Chondrocyte (in vitro differentiated cells): ENCODE measurements at regions not wholly inside any gene's neighbourhood (a gene's known extent, or its start where the extent isn't known, plus 50 kb on each side); places are given as distances from the start of the nearest gene placed in this dataset.
A peak's percentile ranks its signal among the peaks of the same experiment; 100 is the strongest.

Experiments
- DNase-seq: peaks from one replicate; pipeline ENCODE4 v3.0.0; 2021; ENCODE audit warnings: mixed read lengths, low spot score
- H3K27ac Mint-ChIP-seq: one replicate; pipeline ENCODE4 v1.8.0; 2021; ENCODE audit warnings: mild to moderate bottlenecking, moderate library complexity, mixed read lengths; ENCODE audit not compliant: unreplicated experiment
- H3K27me3 Mint-ChIP-seq: 2 replicates; pipeline ENCODE4 v1.8.0; 2021; ENCODE audit warnings: low read depth, mixed read lengths
- H3K36me3 Mint-ChIP-seq: 2 replicates; pipeline ENCODE4 v1.8.0; 2021; ENCODE audit warnings: low read depth, mixed read lengths
- H3K4me1 Mint-ChIP-seq: 2 replicates; pipeline ENCODE4 v1.8.0; 2021; ENCODE audit warnings: low read depth, mild to moderate bottlenecking, mixed read lengths
- H3K4me3 Mint-ChIP-seq: one replicate; pipeline ENCODE4 v1.8.0; 2021; ENCODE audit warnings: mild to moderate bottlenecking, moderate library complexity, mixed read lengths; ENCODE audit not compliant: unreplicated experiment
- H3K9me3 Mint-ChIP-seq: 2 replicates; pipeline ENCODE4 v1.8.0; 2021; ENCODE audit warnings: low read depth, mixed read lengths
- CTCF ChIP-seq: fragments of 200-600 bp; sonication (generic); IDR thresholded peaks from 2 replicates; pipeline ENCODE4 v1.5.0; 2021; ENCODE audit warnings: antibody characterized with exemption, mild to moderate bottlenecking, moderate library complexity

GRCh38 chr1:38529946-38530345 is 329.6 kb downstream of the RRAGC start:
- no peaks in the 10 kb centered on the region for H3K9me3 Mint-ChIP-seq
- no peak for TF ChIP-seq CTCF

GRCh38 chr1:38529391-38529790 is 330.2 kb downstream of the RRAGC start:
- peaks cover 4% of the 10 kb centered on the region for H3K27me3 Mint-ChIP-seq
- no peak overlapping the region for H3K27ac Mint-ChIP-seq
- no peak for TF ChIP-seq CTCF
- H3K4me3 Mint-ChIP-seq, result no peak overlapping the region
- no peaks in the 10 kb centered on the region for H3K4me1 Mint-ChIP-seq
- no peak for DNase-seq
- no peaks in the 10 kb centered on the region for H3K36me3 Mint-ChIP-seq
- H3K9me3 Mint-ChIP-seq, result no peaks in the 10 kb centered on the region

More at GRCh38 chr1:38529946-38530345, 329.6 kb downstream of the RRAGC start:
- Mint-ChIP-seq H3K27ac (no peak overlapping the region), H3K4me3 (no peak overlapping the region), H3K4me1 (no peaks in the 10 kb centered on the region), H3K27me3 (peaks cover 4% of the 10 kb centered on the region), H3K36me3 (no peaks in the 10 kb centered on the region)
- DNase-seq, result no peak

- DNase-seq, result no peak
- peak; percentile 41 for TF ChIP-seq CTCF
- H3K27ac Mint-ChIP-seq, result no peak overlapping the region
- H3K36me3 Mint-ChIP-seq, result no peaks in the 10 kb centered on the region
- peaks cover 5% of the 10 kb centered on the region for H3K27me3 Mint-ChIP-seq
- H3K4me3 Mint-ChIP-seq, result no peak overlapping the region
- no peaks in the 10 kb centered on the region for H3K4me1 Mint-ChIP-seq
- H3K9me3 Mint-ChIP-seq, result no peaks in the 10 kb centered on the region
These were observed 330.9 kb downstream of the RRAGC start for GRCh38 chr1:38528623-38529022.

- Mint-ChIP-seq H3K4me1 (no peaks in the 10 kb centered on the region), H3K4me3 (no peak overlapping the region), H3K36me3 (no peaks in the 10 kb centered on the region), H3K27ac (no peak overlapping the region), H3K9me3 (no peaks in the 10 kb centered on the region), H3K27me3 (peaks cover 10% of the 10 kb centered on the region)
- DNase-seq, result no peak
- no peak for TF ChIP-seq CTCF
These were observed 332.1 kb downstream of the RRAGC start for GRCh38 chr1:38527373-38527966.

GRCh38 chr1:38526046-38526445 is 333.5 kb downstream of the RRAGC start:
- peaks cover 10% of the 10 kb centered on the region for H3K27me3 Mint-ChIP-seq
- peak; percentile 37 for TF ChIP-seq CTCF
- H3K4me1 Mint-ChIP-seq, result no peaks in the 10 kb centered on the region
- DNase-seq, result no peak
- H3K4me3 Mint-ChIP-seq, result no peak overlapping the region
- H3K9me3 Mint-ChIP-seq, result no peaks in the 10 kb centered on the region
- no peaks in the 10 kb centered on the region for H3K36me3 Mint-ChIP-seq
- H3K27ac Mint-ChIP-seq, result no peak overlapping the region
